ENCODE measurements at regions not wholly inside any gene's neighbourhood (a gene's known extent, or its start where the extent isn't known, plus 50 kb on each side); places are given as distances from the start of the nearest gene placed in this dataset.

DNA sequence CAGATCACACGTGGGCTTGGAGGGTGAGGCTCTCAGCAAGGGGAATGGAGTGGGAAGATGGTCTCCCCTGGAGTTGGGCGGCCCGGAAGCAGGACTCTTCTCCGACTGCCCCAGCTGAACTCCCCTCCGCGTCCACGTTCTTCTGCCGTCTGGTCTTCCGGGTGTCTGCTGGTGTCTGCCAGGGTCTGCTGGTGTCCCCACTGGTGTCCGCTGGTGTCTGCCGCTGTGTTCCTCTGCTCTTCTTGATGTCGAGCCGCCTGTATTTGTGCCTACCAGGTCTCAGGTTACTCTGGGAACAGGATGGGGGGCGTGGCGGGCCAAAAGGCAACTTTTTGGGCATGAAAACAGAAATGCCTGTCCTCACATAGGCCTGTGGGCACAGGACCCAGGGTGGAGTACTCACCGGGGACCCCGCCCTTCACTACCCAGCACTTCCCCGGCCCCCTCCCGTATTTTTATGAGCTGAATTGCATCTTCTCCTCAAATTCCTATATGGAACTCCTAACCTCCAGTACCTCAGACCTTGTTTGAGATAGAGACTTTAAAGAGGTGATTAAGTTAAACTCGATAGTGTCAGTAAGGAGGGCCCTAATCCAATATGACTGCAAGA is 675.4 kb downstream of the SEMA5A start:
- no peak for DNase-seq

DNA sequence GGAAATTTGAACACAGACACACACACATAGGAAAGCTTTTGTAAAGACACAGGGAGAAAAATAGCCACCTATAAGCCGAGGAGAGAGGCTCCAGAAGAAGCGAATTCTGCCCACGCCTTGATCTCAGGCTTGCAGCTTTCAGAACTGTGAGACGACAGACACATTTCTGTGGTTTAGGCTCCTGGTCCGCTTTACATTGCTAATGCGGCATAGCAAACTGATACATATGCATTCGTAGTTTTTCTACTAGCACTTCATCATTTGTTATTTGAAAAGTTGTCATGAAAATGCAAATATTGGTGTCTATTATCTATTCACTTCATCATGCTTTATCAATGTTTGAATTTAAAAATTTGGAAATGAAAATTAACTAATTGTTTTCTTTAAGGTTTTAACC is 674.9 kb downstream of the SEMA5A start:
- no peak for DNase-seq

DNA sequence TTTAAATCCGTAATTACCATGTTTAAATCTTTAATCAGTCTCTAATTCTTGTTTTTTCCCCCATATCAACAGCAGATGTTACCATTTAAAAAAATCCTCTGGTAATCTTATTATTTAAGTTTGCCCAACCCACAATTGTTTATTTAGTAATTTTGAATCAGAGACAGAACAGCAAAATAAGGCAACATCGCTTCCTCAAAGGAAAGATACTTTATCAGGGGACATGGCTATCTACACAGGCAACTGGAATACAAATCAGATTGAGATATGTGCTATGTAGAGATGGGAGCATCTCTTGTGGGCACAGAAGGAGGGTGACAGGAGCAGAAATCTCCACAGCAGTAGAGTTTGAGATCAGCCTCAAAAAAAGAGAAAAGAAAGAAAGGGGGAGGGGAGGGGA is 674.4 kb downstream of the SEMA5A start:
- DNase-seq, result no peak

DNA sequence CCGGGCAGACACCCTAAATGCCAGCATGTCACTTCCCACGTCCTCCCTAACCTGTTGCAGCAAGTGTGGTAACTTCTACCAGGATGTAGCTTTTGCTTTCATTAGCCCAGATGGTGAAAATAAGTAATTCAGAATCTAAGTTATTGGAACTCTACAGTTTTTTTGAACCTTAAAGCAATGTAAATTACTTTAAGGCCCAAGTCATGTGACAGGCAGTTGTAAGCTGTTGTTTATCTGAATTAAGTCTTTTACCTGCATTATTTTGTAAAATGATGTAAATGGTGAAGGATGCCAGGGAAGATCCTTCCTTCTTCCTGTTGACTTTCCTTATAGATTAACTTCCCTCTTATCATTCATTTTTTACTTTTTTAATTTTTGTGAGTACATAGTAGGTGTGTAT is 670.2 kb downstream of the SEMA5A start:
- DNase-seq, result no peak

DNA sequence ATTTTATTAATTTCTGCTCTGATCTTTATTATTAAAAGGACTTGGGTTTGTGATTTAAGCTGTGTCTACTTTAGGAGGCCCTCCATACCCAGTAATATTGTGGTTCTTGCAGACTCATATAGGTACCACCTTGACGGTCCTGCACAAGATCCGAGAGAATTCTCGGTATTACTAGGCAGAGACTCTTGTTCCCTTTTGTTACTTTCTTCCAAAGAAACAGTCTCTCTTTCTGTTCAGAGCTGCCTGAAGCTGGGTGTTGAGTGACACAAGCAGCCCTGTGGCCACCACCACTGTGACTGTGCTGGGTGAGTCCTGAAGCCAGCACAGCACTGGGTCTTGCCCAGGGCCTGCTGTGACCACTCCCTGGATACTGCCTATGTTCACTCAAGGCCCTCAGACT is 666.6 kb downstream of the SEMA5A start:
- DNase-seq, result no peak

DNA sequence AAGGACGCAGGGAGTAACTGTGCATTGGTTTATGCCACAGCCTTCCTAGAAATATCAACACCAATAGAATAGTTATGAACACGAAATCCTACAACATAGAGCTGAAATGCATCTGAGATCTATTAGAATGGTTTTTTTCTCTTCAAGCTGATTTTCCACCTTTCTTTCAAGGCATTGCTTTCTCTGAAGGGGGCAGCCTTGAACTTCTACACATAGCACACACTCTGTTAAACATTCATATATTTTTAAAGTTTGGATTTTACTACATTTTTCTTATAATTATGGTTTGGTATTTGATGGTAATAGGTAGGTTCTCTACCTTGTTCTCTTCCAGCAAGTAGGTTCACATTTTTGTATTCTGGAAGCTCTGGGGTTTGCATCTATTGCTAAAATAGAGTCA is 661.8 kb downstream of the SEMA5A start:
- DNase-seq, result no peak

DNA sequence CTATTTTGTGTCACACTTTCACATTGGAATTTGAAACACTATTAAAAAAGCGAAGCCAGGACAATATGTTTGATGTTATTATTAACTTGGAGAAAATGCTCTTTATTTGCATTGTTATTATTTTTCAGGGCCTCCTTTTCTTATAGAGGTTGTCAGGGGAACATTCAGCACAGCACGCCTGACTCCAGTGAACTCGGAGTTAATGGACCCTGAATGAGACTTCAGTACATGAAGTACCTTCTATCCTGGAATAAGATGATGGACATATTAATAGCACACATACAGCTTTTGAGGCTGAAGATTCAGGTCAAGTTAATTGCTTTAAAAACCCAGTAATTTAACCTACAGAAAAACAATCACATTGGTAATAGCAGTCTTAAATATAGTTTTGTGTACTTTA is 652.9 kb downstream of the SEMA5A start:
- no peak for DNase-seq

DNA sequence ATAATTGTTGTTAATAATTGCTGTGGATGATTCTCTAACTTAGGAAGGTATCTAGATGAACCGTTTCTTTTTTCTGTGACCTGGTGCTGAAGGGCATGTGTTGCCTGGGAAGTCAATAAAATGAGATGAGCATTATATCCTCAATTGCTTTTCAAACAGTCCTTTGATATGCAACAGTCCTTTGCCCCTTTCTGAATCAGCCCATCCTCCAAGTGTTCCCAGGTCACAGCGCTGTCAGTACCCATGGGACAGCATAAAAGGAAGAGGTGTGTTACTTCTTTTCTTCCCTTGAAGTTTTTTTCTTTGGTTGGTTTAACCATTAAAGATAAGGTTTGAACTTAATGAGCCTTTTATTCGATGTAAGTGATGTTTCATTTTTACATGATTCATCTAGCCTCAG is 651.8 kb downstream of the SEMA5A start:
- DNase-seq, result no peak

DNA sequence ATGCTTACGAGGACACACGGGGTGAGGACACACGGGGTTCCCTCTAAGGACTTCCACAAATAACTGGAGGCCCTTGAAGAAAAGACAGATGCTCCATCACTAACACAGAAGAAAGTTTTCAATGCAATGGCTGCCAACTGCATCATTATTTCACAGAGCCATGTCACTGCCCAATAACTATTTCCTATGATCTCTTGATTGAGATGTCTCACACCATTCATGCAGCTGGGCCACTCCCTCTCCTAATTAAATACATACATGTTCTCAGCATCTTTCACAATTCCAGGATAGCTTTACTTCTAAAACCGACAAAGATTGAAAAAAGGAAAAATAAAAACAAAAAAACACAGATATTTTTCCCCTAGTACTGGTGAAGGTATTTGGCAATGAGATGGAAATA is 650.8 kb downstream of the SEMA5A start:
- DNase-seq, result no peak

DNA sequence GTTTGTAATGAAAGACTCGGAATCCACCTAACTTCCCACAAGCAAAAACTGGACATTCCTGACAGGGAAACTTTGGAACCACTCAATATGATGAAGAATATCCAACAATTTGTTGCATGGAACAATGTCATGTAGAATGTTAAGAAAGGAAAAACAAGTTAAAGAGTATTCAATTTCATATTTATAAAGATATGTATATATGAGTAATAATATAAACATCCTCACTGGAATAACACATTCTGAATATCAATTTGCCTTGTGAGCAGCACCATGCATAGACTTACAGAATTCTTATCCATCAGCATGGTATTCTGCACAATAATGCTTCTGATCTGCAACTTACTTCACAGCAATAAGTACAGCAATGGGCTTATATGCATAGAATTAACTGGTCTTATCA is 650.3 kb downstream of the SEMA5A start:
- DNase-seq, result no peak

DNA sequence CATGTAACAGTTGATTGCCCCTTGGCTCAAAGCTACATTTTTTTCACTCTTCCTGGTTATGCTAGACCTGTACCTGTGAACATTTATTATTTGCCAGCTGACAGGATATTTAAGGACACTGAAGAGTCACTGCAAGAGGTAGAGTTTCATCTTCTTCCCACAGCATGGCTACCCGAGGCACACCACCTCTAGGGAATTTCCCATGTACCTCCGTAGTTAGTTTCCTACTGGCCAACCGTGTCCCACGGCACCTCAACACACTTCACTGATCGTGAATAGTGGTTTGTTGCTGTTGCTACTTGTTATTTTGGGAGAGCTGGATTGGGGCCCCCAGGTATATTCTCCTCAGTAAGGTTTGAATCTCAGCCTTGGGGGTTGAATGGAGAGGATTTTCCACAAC is 648.6 kb downstream of the SEMA5A start:
- DNase-seq, result no peak

DNA sequence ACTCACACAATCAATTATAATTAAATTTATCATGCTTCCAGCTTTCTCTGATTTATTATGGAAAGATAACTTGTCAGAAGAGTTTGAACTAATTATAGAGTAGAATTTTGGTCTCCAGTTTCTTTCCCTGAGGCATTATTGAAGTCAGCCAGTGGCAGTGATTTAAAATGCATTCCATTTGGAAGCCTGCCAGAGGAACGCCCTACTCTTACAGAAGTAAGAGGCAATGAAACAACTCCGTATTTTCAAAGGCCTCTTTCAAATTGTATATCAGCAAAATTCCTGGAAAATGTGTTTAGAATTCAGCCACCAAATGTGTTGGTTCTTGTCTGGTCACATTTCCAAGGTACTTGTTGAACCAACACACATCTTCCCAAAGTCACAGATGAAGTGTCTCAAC is 640.9 kb downstream of the SEMA5A start:
- DNase-seq, result peak in 1 of 2 experiments; percentile 36

DNA sequence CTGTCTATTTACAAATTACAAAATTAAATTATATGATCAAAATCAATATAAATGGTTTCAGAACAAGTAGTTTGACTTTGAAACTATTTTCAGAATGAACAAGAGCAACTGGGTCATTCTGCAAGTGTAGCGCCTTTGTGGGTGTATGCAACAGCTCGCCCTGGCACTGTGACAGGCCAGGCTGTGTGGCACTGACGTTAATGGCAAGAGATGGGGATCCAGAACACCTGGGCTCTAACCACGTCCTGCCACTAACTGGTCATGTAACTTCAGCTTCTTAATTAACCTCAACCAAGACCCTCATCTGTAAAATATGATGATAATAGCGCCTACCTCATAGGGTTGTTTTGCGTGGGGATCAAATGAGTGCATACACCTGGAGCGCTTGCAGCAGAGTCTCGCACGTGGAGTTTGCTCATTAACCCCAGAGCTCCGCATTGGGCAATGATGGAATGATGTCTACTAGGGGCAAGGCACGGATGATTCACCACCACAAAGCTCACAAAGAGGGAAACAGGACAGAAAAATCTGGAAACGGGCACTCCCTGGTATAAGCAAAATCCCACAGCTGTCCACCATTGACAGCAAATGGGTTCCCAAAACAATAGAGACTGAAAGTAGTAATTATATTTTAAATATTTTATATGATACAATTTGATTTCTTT is 639.4 kb downstream of the SEMA5A start:
- no peak for DNase-seq

DNA sequence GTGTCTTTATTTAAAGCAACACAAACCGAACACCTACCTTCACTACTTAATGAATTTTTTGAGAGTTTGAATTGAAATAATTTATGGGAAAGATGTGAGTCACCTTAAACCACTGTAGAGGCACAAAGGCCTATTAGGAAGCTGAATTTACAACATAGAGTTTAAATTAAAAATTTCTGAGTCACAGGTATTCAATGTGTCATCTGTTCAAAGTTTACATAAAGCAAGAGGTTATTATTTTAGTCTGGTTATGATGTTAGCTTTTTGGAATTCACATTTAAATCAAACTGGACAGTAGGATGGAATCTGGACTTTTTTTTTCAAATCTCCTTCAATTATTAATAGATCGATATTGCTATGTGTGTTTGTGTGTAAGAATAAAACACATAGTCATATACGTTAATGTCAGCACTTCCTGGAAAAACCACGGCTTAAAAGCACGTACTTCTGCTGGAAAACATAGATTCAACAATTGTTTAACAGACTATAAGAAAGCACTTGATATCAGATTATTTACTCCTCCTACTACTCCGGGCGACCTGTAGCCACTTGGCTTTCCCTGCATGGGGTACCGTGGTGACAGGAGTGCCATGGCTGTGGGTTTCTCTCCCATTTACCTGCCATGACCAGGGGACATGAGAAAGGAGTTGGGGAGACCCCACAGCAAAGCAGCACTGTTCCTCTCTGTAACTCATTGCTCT is 638.6 kb downstream of the SEMA5A start:
- DNase-seq, result no peak

DNA sequence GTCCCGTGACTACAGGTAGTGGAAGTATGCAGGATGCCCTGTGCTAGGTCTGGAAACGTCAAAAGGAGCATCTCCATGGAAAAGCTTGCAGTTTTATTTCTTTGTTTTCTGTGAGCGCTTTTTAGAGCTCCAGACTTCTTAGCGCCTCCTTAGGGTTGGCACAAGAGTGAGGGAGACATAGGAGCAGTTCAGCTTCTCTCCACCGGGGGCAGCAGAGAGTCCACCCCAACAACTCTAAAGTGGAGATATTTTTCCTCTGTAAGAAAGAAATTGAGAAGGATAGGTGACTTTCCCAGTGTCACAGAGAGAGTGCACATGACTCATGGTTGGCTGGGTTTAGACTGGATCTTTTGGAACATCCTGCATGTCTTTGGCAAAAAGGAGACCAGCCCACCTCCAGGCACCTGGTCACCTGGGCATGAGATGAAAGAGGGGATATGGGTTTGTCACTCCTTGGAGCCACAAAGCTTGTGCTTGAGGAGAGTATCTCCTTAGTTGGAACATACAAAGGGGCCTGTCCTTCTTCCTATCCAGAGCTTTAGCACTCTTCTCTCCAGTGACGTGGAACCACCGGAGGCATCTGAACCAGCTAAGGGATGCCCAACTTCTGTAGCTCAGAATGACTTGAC is 637.7 kb downstream of the SEMA5A start:
- peak in 1 of 2 experiments; percentile 35 for DNase-seq

DNA sequence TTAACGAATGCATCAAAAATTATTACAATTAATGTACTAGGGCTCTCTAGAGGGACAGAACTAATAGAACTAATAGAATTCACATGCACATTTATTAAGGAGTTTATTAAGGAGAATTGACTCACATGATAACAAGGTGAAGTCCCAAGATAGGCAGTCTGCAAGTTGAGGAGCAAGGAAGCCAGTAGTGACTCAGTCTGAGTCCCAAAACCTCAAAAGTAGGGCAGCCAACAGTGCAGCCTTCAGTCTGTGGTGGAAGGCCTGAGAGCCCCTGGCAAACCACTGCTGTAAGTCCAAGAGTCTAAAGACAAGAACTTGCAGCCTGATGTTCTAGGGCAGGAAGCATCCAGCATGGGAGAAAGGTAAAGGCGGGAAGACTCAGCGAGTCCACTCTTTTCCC is 633.8 kb downstream of the SEMA5A start:
- no peak for DNase-seq

DNA sequence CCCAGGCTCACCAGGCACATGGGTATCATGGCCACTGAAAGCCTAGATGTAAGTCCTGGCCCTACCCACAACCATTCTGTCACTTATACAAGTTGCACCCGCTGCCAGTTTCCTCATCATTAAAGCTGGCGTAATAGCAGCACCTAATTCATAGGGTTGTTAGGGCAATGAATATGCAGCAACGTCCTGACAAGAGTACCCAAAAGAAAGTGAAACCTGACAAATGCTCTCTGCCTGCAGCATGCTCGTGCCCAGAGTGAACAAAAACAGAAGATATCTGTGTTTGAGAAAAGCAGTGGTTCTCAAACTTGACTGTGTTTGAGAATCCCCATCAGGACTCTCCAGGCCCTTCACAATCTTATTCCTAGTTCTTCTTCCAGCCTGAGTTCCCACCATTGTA is 632.4 kb downstream of the SEMA5A start:
- DNase-seq, result no peak

DNA sequence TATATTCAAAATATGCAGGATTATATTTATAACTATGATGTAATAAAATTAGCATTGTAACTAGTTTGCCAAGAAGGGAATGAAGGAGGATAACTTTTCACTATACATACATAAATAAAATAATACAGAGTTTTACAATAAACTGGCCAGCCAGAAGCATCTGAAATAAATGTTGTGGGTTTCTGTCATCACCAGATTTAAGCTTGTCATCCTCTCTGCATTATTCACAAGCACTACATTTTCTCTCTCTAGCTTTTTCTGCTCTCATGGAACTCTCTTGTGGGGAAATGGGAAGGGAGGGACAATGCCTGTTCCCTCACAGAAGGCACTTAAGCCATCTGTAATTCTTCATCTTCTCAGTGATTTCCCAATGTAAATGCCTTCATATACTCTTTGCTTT is 626.8 kb downstream of the SEMA5A start:
- DNase-seq, result no peak

DNA sequence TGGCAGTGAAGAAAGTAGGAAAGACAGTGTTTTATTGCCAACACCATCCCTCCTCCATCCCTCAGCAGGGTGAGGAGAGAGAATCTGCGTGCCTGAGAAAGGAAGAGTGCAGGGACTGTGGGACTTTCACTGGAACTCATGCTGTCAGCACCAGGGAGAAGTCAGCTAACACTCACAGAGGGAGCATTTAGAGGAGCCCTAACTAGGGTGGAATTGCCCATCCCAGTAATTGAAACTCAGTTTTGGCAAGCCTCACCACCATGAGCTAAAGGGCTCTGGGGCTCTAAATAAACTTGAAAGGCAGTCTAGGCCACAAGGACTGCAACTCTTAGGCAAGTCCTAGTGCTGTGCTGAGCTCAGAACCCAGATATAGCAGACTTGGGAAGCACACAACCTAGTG is 622.3 kb downstream of the SEMA5A start:
- DNase-seq, result no peak

DNA sequence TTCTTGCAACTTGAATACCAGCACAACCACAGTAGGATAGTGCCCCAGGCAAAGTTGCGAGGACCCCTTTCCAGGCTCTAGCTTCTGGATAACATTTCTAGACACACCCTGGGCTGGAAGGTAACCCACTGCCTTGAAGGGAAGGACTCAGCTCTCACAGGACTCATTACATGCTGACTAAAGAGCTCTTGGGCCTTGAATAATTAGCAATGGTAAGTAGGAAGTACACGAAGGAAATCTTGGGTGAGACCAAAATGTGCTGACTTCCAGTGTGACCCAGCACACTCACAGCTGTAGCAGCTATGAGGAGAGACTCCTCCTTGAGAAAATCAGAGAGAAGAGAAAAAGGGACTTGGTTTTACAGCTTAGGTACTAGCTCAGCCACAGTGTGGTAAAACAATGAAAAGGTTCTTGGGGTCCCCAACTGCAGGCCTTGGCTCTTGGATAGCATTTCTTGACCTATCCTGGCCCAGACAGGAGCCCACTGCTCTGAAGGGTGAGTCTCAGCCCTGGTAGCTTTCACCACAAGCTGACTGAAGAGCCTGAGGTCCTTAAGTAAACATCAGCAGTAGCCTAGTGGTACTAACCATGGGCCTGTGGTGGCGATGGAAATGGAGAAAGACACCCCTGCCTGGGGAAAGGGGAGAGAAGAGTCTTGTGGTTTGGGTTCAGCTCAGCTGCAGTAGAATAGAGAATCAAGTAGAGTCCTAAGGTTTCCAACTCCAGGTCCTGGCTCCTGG is 621.7 kb downstream of the SEMA5A start:
- no peak for DNase-seq

DNA sequence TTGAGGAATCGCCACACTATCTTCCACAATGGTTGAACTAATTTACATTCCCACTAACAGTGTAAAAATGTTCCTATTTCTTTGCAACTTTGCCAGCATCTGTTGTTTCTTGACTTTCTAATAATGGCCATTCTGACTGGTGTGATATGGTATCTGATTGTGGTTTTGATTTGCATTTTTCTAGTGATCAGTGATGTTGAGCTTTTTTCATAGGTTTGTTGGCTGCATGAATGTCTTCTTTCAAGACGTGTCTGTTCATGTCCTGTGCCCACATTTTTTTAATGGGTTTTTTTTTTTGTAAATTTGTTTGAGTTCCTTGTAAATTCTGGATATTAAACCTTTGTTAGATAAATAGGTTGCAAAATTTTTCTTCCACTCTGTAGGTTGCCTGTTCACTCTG is 615.9 kb downstream of the SEMA5A start:
- DNase-seq, result no peak

DNA sequence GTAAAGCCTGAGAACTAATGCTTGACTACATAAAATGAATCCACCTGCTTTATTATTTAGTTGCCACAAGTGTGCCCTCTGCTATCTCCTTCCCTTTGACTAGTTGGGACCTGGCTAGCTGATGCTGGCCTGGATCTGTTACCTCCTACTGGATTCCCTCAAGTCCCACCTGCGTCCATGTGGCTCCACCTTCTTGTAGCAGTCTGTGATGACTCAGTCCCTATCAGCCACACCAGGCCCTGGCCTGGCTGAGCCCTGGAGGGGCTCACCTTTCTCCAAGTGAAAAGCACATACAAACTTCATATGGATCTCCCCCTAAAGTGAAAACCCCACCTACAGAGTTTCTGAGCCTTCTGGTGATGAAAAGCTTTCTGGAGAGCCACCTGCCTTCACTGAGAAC is 611.4 kb downstream of the SEMA5A start:
- DNase-seq, result no peak

DNA sequence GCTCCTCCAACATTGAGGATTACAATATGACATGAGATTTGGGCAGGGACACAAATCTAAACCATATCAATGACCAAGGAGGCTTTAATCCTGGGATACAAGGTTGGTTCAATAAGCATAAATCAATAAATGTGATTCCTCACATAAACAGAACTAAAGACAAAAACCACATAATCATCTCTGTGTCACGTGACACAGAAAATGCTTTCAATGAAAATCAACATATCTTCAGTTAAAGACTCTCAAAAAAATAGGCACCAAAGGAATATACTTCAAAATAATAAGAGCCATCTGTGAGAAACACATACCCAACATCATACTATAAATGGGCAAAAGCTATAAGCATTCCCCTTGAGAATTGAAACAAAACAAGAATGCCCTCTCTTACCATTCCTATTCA is 604.9 kb downstream of the SEMA5A start:
- no peak for DNase-seq
